WERI-Rb-1 (cell line): ENCODE measurements at regions not wholly inside any gene's neighbourhood (a gene's known extent, or its start where the extent isn't known, plus 50 kb on each side); places are given as distances from the start of the nearest gene placed in this dataset.

Source experiments
- DNase-seq: peaks from one replicate; pipeline ENCODE4 v3.0.0-alpha.2; 2020
- H3K27ac ChIP-seq: fragments of 250-450 bp; sonication (Bioruptor Pico); 2 replicates; pipeline ENCODE4 v1.5.1; 2020; ENCODE audit warnings: mild to moderate bottlenecking, moderate library complexity
- H3K27me3 ChIP-seq: fragments of 250-450 bp; sonication (Bioruptor Pico); 2 replicates; pipeline ENCODE4 v1.5.1; 2021; ENCODE audit warnings: mild to moderate bottlenecking, low read depth, moderate library complexity; ENCODE audit not compliant: insufficient read depth, severe bottlenecking
- H3K36me3 ChIP-seq: fragments of 250-450 bp; sonication (Bioruptor Pico); 2 replicates; pipeline ENCODE4 v1.5.1; 2020; ENCODE audit warnings: mild to moderate bottlenecking, moderate library complexity
- H3K4me3 ChIP-seq: 2 replicates; pipeline ENCODE4 v1.5.1; 2011; ENCODE audit warnings: low read depth, mild to moderate bottlenecking, control low read depth, low read length
- H3K9me3 ChIP-seq: fragments of 250-450 bp; sonication (Bioruptor Pico); 2 replicates; pipeline ENCODE4 v1.5.1; 2021; ENCODE audit warnings: mild to moderate bottlenecking, moderate library complexity; ENCODE audit not compliant: severe bottlenecking
- CTCF ChIP-seq: IDR thresholded peaks from 2 replicates; pipeline ENCODE4 v1.5.1; 2011; ENCODE audit warnings: low read depth, mild to moderate bottlenecking, control low read depth, inconsistent platforms, low read length

- H3K9me3 ChIP-seq, result no peaks in the 10 kb centered on the region
Observed at GRCh38 chr2:19783935-19784334, 117.8 kb downstream of the TTC32 start.

GRCh38 chr2:19776941-19777514 lies 124.8 kb downstream of the TTC32 start:
- no peak overlapping the region for H3K4me3 ChIP-seq
- no peak overlapping the region for H3K27ac ChIP-seq
- peaks cover 69% of the 10 kb centered on the region for H3K27me3 ChIP-seq
- no peaks in the 10 kb centered on the region for H3K9me3 ChIP-seq
- no peak for TF ChIP-seq CTCF
- no peak for DNase-seq
- no peaks in the 10 kb centered on the region for H3K36me3 ChIP-seq

More at GRCh38 chr2:19783935-19784334, 117.8 kb downstream of the TTC32 start:
- TF ChIP-seq CTCF, result no peak
- Histone ChIP-seq H3K36me3 (no peaks in the 10 kb centered on the region), H3K27ac (no peak overlapping the region), H3K4me3 (no peak overlapping the region), H3K27me3 (peaks cover 94% of the 10 kb centered on the region)
- DNase-seq, result no peak

- no peak for TF ChIP-seq CTCF
- Histone ChIP-seq H3K27ac (no peak overlapping the region), H3K4me3 (no peak overlapping the region), H3K36me3 (no peaks in the 10 kb centered on the region), H3K9me3 (no peaks in the 10 kb centered on the region), H3K27me3 (peaks cover 60% of the 10 kb centered on the region)
- no peak for DNase-seq
Observed at GRCh38 chr2:19775838-19776237, 125.9 kb downstream of the TTC32 start.

GRCh38 chr2:19775315-19775714 lies 126.5 kb downstream of the TTC32 start:
- H3K27ac ChIP-seq, result no peak overlapping the region
- H3K27me3 ChIP-seq, result peaks cover 57% of the 10 kb centered on the region
- no peak overlapping the region for H3K4me3 ChIP-seq
- no peaks in the 10 kb centered on the region for H3K36me3 ChIP-seq
- no peaks in the 10 kb centered on the region for H3K9me3 ChIP-seq
- TF ChIP-seq CTCF, result no peak
- DNase-seq, result no peak

- no peak overlapping the region for H3K27ac ChIP-seq
- no peak for DNase-seq
- H3K4me3 ChIP-seq, result no peak overlapping the region
- no peaks in the 10 kb centered on the region for H3K9me3 ChIP-seq
- H3K27me3 ChIP-seq, result peaks cover 55% of the 10 kb centered on the region
- no peaks in the 10 kb centered on the region for H3K36me3 ChIP-seq
- TF ChIP-seq CTCF, result no peak
Observed at GRCh38 chr2:19774805-19775176, 127.0 kb downstream of the TTC32 start.

- Histone ChIP-seq H3K4me3 (no peak overlapping the region), H3K27me3 (peaks cover 45% of the 10 kb centered on the region), H3K36me3 (no peaks in the 10 kb centered on the region), H3K27ac (no peak overlapping the region), H3K9me3 (no peaks in the 10 kb centered on the region)
- TF ChIP-seq CTCF, result no peak
- no peak for DNase-seq
Observed at GRCh38 chr2:19772981-19773380, 128.8 kb downstream of the TTC32 start.
